Astrocyte of the spinal cord (primary cell): ENCODE measurements at regions not wholly inside any gene's neighbourhood (a gene's known extent, or its start where the extent isn't known, plus 50 kb on each side); places are given as distances from the start of the nearest gene placed in this dataset.

ENCODE experiments used
- DNase-seq: peaks from one replicate; pipeline ENCODE4 v3.0.0; 2011; ENCODE audit warnings: low read depth, low spot score
- H3K4me3 ChIP-seq: 2 replicates; pipeline ENCODE4 v1.5.1; 2011; ENCODE audit warnings: low read depth, mild to moderate bottlenecking, low read length, moderate library complexity
- in situ Hi-C: cut with HindIII; loops from 2 replicates; pipeline ENCODE4 v1.10.0; 2017; ENCODE audit warnings: low sequenced_read_pairs
- TF ChIP-seq, protein P1 (sequence below): IDR thresholded peaks from 2 replicates; pipeline ENCODE4 v1.5.1; 2012; ENCODE audit warnings: low read depth, mild to moderate bottlenecking, low read length, inconsistent platforms

GRCh38 chr13:34815526-34815925 lies 126.5 kb upstream of the NBEA start:
- TF ChIP-seq, protein P1, sequence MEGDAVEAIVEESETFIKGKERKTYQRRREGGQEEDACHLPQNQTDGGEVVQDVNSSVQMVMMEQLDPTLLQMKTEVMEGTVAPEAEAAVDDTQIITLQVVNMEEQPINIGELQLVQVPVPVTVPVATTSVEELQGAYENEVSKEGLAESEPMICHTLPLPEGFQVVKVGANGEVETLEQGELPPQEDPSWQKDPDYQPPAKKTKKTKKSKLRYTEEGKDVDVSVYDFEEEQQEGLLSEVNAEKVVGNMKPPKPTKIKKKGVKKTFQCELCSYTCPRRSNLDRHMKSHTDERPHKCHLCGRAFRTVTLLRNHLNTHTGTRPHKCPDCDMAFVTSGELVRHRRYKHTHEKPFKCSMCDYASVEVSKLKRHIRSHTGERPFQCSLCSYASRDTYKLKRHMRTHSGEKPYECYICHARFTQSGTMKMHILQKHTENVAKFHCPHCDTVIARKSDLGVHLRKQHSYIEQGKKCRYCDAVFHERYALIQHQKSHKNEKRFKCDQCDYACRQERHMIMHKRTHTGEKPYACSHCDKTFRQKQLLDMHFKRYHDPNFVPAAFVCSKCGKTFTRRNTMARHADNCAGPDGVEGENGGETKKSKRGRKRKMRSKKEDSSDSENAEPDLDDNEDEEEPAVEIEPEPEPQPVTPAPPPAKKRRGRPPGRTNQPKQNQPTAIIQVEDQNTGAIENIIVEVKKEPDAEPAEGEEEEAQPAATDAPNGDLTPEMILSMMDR = no peak
- in situ Hi-C loops = no loop called here
- no peak overlapping the region for H3K4me3 ChIP-seq
- no peak for DNase-seq

- DNase-seq = peak; percentile 26
- no peak overlapping the region for H3K4me3 ChIP-seq
These were observed 125.7 kb upstream of the NBEA start for GRCh38 chr13:34816245-34816884.

GRCh38 chr13:34816908-34817665 lies 125.0 kb upstream of the NBEA start:
- TF ChIP-seq, protein P1 = no peak
- in situ Hi-C loops = no loop called here
- no peak for DNase-seq
- no peak overlapping the region for H3K4me3 ChIP-seq

More at GRCh38 chr13:34816245-34816884, 125.7 kb upstream of the NBEA start:
- in situ Hi-C loops = no loop called here
- TF ChIP-seq, protein P1 = no peak

DNA sequence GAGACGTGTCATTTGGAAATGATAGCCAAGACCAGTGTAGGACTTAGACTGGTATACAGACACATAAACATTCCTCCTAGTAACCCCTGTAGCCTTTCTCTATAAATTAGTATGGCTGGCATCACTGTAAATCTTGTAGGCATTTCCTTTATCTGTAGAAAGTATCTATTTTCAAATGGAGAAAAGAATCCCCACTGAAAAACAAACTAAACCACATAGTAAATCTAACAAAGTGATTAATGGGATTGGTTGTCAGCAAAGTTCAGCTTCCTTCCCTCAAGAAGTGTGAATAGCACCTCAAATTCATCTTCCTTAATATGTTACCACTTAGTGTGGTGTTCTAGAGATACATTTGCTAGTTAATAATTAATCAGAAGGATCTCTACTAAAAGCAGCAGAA lies 119.4 kb upstream of the NBEA start:
- no peak for DNase-seq
- in situ Hi-C loops = no loop called here
- TF ChIP-seq, protein P1 = no peak
- H3K4me3 ChIP-seq = no peak overlapping the region

- no peak for DNase-seq
- H3K4me3 ChIP-seq = no peak overlapping the region
- in situ Hi-C loops = no loop called here
- TF ChIP-seq, protein P1 = no peak
These were observed 115.6 kb upstream of the NBEA start for GRCh38 chr13:34826432-34826831.

- no peak for DNase-seq
- no peak overlapping the region for H3K4me3 ChIP-seq
- in situ Hi-C loops = no loop called here
- TF ChIP-seq, protein P1 = no peak
These were observed 108.4 kb upstream of the NBEA start for GRCh38 chr13:34833562-34834182.
